ENCODE measurements at regions not wholly inside any gene's neighbourhood (a gene's known extent, or its start where the extent isn't known, plus 50 kb on each side); places are given as distances from the start of the nearest gene placed in this dataset.

GRCh38 chr12:20278276-20278675 is 90.1 kb upstream of the PDE3A start:
- TF ChIP-seq EZH2 (IDR thresholded peaks at IDR 0.05; ENCODE audit: borderline replicate concordance, insufficient read depth, low read depth, low read length, poor library complexity, severe bottlenecking), result no peak
- TF ChIP-seq CTCF (IDR thresholded peaks at IDR 0.05), result no peak

Data from B cell (primary cell).